Suprapubic skin (tissue), 4 donors: ENCODE measurements at regions not wholly inside any gene's neighbourhood (a gene's known extent, or its start where the extent isn't known, plus 50 kb on each side); places are given as distances from the start of the nearest gene placed in this dataset.

Experiments used
- DNase-seq, 2 donors: peaks; one replicate each; pipeline ENCODE4 v3.0.0-alpha.2; 2019; ENCODE audit warnings: low spot score in 2 of 2
- H3K27ac ChIP-seq: fragments of 200-600 bp; sonication (generic); one replicate; pipeline ENCODE4 v1.5.1; 2019
- H3K27me3 ChIP-seq: fragments of 200-600 bp; sonication (generic); one replicate; pipeline ENCODE4 v1.5.1; 2019
- H3K36me3 ChIP-seq: fragments of 200-600 bp; sonication (generic); one replicate; pipeline ENCODE4 v1.5.1; 2019
- H3K4me1 ChIP-seq: fragments of 200-600 bp; sonication (generic); one replicate; pipeline ENCODE4 v1.5.1; 2019
- H3K4me3 ChIP-seq: fragments of 200-600 bp; sonication (generic); one replicate; pipeline ENCODE4 v1.5.1; 2019; ENCODE audit warnings: mild to moderate bottlenecking
- H3K9me3 ChIP-seq: fragments of 200-600 bp; sonication (generic); one replicate; pipeline ENCODE4 v1.5.1; 2019
- EP300 ChIP-seq: sonication (generic); formaldehyde crosslinking; IDR thresholded peaks from one replicate; pipeline ENCODE4 v1.6.1; 2017; ENCODE audit warnings: antibody characterized with exemption
- POLR2A ChIP-seq, 2 donors: fragments of 450-650 bp; IDR thresholded peaks; one replicate each; pipeline ENCODE4 v1.6.1; 2017; ENCODE audit warnings: antibody characterized with exemption in 2 of 2, mild to moderate bottlenecking in 2 of 2, moderate library complexity in 2 of 2
- POLR2AphosphoS5 ChIP-seq, 3 donors: sonication (generic); formaldehyde crosslinking; IDR thresholded peaks; one replicate each; pipeline ENCODE4 v1.6.1; 2017; ENCODE audit warnings: antibody characterized with exemption in 3 of 3
- WGBS: methylation state at CpG from one replicate; pipeline ENCODE4 v1.1.5; 2018; 5-methylcytosine and 5-hydroxymethylcytosine counted together
- TF ChIP-seq, protein P1 (sequence below), 2 donors: fragments of 200-600 bp in 1 of 2; fragments of 450-650 bp in 1 of 2; sonication (generic) in 1 of 2; IDR thresholded peaks; one replicate each; pipeline ENCODE4 v1.5.1; 2016 to 2019; ENCODE audit warnings: antibody characterized with exemption in 2 of 2, mild to moderate bottlenecking in 1 of 2, moderate library complexity in 1 of 2

DNA sequence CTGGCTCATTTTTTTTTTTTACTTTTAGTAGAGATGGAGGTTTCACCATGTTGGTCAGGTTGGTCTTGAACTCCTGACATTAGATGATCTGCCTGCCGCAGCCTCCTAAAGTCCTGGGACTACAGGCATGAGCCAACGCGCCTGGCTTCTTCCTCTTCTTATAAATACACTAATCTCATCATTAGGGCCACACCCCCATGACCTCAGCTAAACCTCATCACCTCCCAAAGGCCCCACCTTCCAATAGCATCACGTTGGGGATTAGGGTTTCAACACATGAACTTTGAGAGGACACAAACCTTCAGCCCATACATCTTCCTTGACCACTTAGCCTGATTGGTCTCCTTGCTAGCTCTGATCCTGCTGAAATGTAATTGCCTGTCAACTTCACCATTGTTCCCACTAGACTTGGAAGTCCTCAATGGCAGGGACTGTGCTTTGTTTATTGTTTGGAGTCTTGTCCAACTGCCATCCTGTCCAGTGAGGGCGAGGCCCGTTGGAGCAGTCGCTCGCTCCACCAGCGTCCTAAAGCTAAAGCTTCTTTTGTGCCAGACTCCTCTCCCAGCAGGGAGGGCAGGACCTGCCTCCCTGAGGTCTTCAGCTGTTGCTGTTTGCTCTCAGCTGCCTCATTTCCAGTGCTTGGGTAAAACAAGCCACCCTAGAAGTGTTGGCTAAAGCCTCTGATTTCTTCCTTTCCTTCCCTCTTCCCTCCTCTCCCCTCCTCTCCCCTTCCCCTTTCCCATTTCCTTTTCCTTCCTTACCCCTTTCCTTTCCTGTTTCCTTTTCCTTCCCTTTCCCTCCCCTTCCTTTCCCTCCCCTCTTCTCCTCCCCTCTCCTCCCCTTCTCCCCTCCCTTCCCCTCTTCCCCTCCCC is 85.3 kb downstream of the HAPSTR1 start:
- no peaks in the 10 kb centered on the region for H3K4me1 ChIP-seq
- H3K4me3 ChIP-seq: no peak overlapping the region
- H3K27ac ChIP-seq: no peak overlapping the region
- no peaks in the 10 kb centered on the region for H3K36me3 ChIP-seq
- no peak for DNase-seq
- TF ChIP-seq EP300: no peak
- TF ChIP-seq, protein P1, sequence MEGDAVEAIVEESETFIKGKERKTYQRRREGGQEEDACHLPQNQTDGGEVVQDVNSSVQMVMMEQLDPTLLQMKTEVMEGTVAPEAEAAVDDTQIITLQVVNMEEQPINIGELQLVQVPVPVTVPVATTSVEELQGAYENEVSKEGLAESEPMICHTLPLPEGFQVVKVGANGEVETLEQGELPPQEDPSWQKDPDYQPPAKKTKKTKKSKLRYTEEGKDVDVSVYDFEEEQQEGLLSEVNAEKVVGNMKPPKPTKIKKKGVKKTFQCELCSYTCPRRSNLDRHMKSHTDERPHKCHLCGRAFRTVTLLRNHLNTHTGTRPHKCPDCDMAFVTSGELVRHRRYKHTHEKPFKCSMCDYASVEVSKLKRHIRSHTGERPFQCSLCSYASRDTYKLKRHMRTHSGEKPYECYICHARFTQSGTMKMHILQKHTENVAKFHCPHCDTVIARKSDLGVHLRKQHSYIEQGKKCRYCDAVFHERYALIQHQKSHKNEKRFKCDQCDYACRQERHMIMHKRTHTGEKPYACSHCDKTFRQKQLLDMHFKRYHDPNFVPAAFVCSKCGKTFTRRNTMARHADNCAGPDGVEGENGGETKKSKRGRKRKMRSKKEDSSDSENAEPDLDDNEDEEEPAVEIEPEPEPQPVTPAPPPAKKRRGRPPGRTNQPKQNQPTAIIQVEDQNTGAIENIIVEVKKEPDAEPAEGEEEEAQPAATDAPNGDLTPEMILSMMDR (IDR thresholded peaks at IDR 0.05): no peak
- TF ChIP-seq POLR2AphosphoS5 (IDR thresholded peaks at IDR 0.05): no peak
- TF ChIP-seq POLR2A (IDR thresholded peaks at IDR 0.05): no peak
- no peaks in the 10 kb centered on the region for H3K27me3 ChIP-seq
- WGBS: 46% methylated on average over 9 of the region's 9 CpGs
- H3K9me3 ChIP-seq: no peaks in the 10 kb centered on the region

DNA sequence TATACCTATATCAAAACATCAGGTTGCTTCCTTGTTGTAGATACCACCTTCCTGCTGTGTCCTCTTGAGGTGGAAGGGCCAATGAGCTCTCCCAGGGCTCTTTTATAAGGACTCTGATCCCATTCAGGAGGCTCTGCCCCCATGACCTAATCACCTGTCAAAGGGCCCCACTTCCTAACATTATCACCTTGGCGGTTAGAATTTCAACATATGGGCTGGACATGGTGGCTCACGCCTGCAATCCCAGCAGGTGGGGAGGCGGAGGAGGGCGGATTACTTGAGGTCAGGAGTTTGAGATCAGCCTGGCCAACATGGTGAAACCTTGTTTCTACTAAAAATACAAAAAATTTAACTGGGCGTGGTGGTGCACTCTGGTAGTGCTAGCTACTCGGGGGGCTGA is 86.4 kb downstream of the HAPSTR1 start:
- no peak overlapping the region for H3K4me3 ChIP-seq
- H3K9me3 ChIP-seq: no peaks in the 10 kb centered on the region
- DNase-seq: no peak
- no peaks in the 10 kb centered on the region for H3K4me1 ChIP-seq
- TF ChIP-seq, protein P1 (IDR thresholded peaks at IDR 0.05): no peak
- no peak for TF ChIP-seq EP300
- no peak for TF ChIP-seq POLR2A (IDR thresholded peaks at IDR 0.05)
- TF ChIP-seq POLR2AphosphoS5 (IDR thresholded peaks at IDR 0.05): no peak
- no peaks in the 10 kb centered on the region for H3K27me3 ChIP-seq
- 87% methylated on average over 6 of the region's 6 CpGs for WGBS
- no peaks in the 10 kb centered on the region for H3K36me3 ChIP-seq
- H3K27ac ChIP-seq: no peak overlapping the region

DNA sequence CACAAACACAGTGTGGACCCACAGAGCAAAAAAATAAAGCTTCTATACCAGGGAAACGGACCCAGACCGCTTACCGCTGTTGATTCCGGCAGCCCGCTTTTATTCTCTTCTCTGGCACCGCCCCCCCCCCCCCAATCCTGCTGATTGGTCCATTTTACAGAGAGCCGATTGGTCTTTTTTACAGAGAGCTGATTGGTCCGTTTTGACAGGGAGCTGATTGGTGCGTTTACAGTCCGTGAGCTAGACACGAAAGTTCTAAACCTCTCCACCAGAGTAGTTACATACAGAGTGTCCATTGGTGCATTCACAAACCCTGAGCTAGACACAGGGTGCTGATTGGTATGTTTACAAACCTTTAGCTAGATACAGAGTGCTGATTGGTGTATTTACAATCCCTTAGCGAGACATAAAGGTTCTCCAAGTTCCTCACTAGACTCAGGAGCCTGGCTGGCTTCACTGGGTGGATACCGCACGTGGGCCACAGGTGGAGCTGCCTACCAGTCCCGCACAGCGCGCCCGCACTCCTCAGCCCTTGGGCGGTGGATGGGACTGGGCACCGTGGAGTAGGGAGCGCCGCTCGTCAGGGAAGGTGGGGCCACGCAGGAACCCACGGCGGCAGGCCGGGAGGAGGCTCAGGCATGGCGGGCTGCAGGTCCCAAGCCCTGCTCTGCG is 92.4 kb downstream of the HAPSTR1 start:
- no peaks in the 10 kb centered on the region for H3K36me3 ChIP-seq
- no peak for TF ChIP-seq POLR2A (IDR thresholded peaks at IDR 0.05)
- no peak for TF ChIP-seq POLR2AphosphoS5 (IDR thresholded peaks at IDR 0.05)
- TF ChIP-seq EP300: no peak
- TF ChIP-seq, protein P1 (IDR thresholded peaks at IDR 0.05): no peak
- no peaks in the 10 kb centered on the region for H3K9me3 ChIP-seq
- 75% methylated on average over 16 of the region's 29 CpGs for WGBS
- DNase-seq: no peak
- H3K27me3 ChIP-seq: no peaks in the 10 kb centered on the region
- H3K27ac ChIP-seq: no peak overlapping the region
- no peak overlapping the region for H3K4me3 ChIP-seq
- H3K4me1 ChIP-seq: no peaks in the 10 kb centered on the region

DNA sequence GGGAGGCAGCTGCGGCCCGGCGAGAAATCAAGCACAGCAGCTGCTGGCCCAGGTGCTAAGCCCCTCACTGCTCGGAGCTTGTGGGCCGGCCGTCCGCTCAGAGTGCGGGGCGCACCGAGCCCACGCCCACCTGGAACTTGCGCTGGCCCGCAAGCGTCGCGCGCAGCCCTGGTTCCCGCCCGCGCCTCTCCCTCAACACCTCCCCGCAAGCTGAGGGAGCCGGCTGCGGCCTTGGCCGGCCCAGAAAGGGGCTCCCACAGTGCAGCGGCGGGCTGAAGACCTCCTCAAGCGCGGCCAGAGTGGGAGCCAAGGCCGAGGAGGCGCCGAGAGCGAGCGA is 92.9 kb downstream of the HAPSTR1 start:
- no peaks in the 10 kb centered on the region for H3K36me3 ChIP-seq
- no peak overlapping the region for H3K4me3 ChIP-seq
- TF ChIP-seq, protein P1 (IDR thresholded peaks at IDR 0.05): no peak
- TF ChIP-seq POLR2A (IDR thresholded peaks at IDR 0.05) (no peak), POLR2AphosphoS5 (IDR thresholded peaks at IDR 0.05) (no peak), EP300 (no peak)
- no peaks in the 10 kb centered on the region for H3K9me3 ChIP-seq
- no peaks in the 10 kb centered on the region for H3K27me3 ChIP-seq
- WGBS: 85% methylated on average over 11 of the region's 33 CpGs
- no peak for DNase-seq
- no peaks in the 10 kb centered on the region for H3K4me1 ChIP-seq
- H3K27ac ChIP-seq: no peak overlapping the region

DNA sequence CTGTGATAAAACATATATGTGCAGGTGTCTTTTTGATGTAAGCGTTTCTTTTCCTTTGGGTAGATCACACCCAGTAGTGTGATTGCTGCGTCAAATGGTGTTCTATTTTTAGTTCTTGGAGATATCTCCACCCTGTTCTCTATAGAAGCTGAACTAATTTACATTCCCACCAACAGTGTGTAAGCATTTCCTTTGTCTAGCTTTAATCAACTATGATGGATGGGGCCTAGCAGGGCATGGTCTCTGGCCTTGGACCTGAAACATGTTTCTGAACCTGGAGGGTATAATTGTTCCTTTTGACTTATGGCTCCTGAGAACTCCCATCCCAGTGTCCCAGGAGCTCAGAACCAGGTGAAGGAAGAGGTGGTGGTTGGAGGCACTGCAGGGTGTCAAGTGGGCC is 93.9 kb downstream of the HAPSTR1 start:
- H3K27me3 ChIP-seq: no peaks in the 10 kb centered on the region
- H3K4me3 ChIP-seq: no peak overlapping the region
- no peaks in the 10 kb centered on the region for H3K9me3 ChIP-seq
- TF ChIP-seq EP300 (no peak), POLR2A (IDR thresholded peaks at IDR 0.05) (no peak), POLR2AphosphoS5 (IDR thresholded peaks at IDR 0.05) (no peak)
- no peaks in the 10 kb centered on the region for H3K4me1 ChIP-seq
- DNase-seq: no peak
- no peaks in the 10 kb centered on the region for H3K36me3 ChIP-seq
- WGBS: 60% methylated on average over 2 of the region's 2 CpGs
- H3K27ac ChIP-seq: no peak overlapping the region
